Right lobe of liver (tissue), 4 donors: ENCODE measurements at regions not wholly inside any gene's neighbourhood (a gene's known extent, or its start where the extent isn't known, plus 50 kb on each side); places are given as distances from the start of the nearest gene placed in this dataset.

Source experiments
- CTCF ChIP-seq, 4 donors: fragments of 200-600 bp in 3 of 4; fragments of 450-650 bp in 1 of 4; IDR thresholded peaks; one replicate each; pipeline versions ENCODE4 v1.5.1 to v1.8.0; 2016 to 2022; ENCODE audit warnings: antibody characterized with exemption in 4 of 4, mild to moderate bottlenecking in 2 of 4
- POLR2A ChIP-seq: fragments of 450-650 bp; IDR thresholded peaks from one replicate; pipeline ENCODE4 v1.6.1; 2017; ENCODE audit warnings: antibody characterized with exemption, mild to moderate bottlenecking
- donor health status: DM: no; HTN: no; CAD: no.
- donor health status: DM: no; HTN: no; CAD: no.
- donor health status: DM: no; HTN: yes; CAD: no.

DNA sequence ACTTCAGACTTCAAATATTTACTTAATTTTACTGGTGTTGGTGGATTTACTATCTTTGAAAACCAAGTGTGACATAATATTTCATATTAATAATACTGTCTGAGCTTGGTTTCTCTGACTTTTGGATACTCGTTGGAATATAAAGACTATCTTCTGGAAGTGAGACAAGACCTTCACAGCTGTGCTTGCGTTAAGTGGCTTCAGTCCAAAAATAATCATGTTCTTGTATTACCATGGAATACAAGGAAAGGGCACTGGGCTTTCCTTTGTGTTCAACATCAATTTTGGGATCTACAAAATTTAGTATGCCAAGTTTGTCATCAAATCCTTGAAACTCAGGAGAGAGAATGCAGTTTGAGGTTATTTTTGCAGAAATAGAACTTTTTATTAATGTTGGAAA lies 712.4 kb upstream of the LCORL start:
- no peak for TF ChIP-seq CTCF (IDR thresholded peaks at IDR 0.05)
- no peak for TF ChIP-seq POLR2A
